Femur (tissue), 1 donor: ENCODE measurements at regions not wholly inside any gene's neighbourhood (a gene's known extent, or its start where the extent isn't known, plus 50 kb on each side); places are given as distances from the start of the nearest gene placed in this dataset.

Experiments used
- DNase-seq: peaks from one replicate; pipeline ENCODE4 v3.0.0-alpha.2; 2017

DNA sequence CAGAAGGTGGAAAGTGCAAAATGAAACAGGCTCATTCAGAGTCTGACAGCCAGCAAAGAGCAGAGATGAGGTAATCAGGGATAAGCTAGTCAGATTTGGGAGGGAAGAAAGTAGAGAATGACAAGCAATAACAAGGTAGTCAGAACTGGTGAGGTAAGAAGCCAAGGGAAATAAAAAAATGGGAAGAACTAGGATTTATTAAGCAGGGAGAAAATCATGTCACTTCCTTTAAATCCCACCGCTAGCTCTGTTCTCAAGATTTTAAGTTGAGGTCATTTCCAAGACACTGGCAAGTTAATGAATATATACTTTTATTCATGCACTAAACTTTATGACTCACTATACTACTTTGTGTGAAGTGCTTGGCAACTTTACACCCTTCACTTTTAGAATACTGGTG, 1106.8 kb downstream of the IGSF11 start:
- no peak for DNase-seq

DNA sequence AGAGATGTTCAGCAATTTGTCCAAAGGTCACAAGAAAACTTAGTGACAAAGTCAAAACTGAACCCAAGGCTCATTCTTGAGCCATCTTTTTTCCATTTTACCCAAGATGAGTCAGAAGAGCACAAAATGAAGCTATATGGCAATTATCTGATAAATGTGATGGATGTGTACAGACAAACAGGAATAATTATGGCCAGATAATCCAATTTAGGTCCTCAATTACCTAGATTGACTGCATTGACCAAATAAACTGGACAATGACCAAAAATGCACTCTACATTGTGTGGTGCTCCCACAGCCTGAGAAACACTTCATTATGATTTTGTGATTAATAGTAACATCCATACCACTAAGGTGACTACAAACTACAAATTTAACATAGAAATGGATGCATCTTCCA, 1105.8 kb downstream of the IGSF11 start:
- DNase-seq, result no peak

DNA sequence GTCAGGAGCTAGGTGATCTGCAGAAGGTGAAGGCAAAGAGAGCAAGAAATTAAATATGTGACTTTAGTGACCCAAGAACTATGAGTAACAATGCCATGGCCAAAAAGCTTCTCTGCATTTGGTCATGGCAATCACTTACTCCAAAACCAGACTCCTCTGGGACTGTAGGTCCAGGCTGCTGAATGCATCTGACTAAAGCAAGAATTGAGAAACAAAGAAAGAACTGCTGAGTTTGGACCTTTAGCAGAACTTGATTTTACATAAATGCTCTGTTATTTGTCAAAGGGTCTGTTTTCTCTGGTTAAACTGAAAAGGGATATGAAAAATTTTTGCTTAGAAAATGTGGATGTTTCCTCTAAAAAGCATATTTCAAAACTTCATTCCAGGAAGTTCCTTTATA, 1102.2 kb downstream of the IGSF11 start:
- no peak for DNase-seq

DNA sequence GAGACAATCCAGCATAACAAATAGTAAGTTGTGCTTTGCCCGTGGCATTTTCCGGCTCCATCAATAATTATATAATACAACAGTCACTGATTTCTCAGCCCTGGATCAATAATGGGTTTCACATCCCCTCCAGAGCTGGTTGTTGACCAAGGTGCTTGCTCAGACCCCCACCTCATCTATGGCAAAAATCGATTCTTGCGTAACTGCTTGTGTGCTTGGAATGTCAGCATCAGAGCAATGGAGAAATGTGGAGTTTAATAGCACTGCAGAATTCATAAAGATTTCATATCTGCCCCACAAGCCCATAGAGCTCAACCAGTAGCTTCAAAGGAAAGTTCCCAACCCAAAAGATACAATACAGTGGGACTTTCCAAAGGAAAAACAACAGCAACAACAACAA, 1098.5 kb downstream of the IGSF11 start:
- DNase-seq, result no peak

DNA sequence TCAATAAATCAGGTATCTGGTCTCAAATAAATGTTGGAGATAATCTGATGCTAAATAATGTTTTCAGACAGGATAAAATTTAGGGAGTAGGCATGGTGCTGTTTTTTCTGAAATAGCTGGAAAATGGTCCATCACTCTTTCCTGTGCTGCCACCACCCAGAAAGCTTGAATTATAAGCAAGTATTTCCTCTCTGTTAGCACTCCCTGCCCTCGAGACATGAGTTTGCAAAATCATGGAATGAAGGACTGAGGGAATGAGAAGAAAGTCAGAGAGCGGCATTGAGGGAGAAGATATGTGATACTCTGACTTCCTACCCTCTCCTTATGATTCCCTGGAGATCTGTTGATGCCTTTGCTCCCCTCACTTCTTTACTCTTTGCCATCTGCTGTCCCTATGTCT, 1095.7 kb downstream of the IGSF11 start:
- no peak for DNase-seq

DNA sequence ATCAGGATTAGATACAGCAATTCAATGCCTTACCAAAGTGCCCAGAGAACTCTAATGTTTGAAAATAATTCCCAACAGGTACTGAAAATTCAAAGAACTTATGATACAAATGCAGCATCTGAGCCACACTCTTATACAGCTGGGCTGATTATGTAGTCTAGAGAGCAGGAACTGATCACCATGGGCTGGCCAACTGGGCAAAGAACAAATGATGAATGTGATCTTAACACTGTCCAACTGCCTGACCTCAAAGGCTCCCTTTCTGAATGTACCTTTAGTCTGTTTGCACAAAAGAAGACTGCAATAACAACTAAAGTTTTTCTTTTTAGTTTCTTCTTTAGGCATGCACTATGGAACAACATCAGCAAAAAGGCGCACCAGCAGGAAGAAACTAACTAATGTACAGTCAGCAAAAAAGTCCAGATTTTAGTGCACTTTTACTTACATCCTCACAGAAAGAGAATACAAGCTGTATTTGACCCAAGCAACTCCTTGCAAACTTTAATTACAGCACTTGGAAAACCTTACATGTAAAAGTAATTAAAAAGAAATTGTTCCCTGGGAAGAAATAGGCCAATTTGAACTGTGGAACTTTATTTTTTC, 1095.1 kb downstream of the IGSF11 start:
- DNase-seq, result no peak

DNA sequence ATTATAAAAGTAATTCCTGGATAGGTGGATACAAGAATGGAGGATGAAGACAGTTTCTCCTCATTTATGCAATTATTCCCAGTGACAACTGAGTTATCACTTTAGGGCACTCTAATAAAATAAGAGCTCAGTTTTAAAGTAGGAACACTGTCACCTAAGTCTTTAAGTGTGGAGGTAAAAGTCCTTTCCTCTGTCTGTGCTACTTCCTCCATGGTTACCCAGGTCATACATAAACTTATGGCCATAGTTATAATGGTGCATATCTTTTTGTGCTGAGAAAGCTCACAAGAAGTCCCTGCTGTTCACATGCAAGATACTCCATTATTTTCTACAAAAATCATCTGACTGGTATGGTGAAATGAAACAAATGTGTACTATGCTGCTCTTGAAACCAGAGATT, 1093.6 kb downstream of the IGSF11 start:
- no peak for DNase-seq

DNA sequence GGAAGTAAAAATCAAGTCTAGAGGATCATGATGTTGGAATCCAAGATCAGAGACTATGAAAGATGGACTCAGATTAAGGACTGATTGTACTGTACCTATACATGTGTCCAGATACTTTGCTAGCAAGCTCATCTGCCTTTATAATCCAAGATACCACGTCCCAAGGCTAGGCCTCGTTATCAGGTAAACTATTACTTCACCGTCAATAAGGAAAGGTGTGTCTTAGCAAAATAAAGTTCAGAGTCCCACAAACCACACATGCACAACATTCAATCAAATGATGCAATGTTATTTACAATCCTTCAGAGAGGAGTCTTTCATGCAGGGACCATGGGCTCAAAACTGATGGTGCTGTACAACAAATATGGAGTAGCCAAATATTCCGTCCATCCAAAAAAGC, 1092.9 kb downstream of the IGSF11 start:
- DNase-seq, result no peak

DNA sequence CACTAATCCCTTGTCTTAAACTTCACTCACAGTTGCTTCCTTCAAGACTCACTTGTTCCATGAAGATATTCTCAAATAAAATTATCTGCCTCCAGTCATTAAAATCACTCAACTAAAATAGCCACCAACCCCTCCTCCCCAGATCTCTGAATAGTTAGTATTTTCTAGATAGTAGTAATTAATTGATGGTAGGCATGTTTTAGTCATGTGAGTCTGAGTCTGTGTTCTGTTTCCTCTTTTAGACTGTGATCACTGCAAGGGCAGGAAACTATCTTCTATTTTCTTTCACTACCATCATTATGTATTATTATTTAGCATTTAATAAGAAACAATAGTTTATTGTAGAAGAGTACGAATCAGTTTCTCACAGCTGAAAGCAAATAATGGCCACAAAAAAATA, 1080.5 kb downstream of the IGSF11 start:
- DNase-seq, result no peak

DNA sequence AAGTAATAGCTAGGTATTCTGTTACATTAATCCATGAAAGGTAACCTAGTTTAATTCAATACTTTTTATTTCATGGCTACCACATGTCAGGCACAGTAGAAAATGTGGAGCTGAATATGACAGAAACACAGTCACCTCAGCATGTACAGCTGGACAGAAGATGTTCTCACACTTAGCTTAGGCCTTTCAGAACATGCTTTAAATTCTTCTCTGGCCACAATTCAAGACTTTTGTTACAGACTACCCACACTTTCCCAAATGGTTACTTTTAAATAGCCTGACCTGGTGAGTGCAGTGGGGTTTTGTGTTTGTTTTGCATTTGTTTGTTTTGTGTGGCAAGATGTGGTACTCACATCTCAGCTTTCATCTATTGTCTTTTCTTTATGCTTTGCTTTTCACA, 1079.5 kb downstream of the IGSF11 start:
- DNase-seq, result no peak

DNA sequence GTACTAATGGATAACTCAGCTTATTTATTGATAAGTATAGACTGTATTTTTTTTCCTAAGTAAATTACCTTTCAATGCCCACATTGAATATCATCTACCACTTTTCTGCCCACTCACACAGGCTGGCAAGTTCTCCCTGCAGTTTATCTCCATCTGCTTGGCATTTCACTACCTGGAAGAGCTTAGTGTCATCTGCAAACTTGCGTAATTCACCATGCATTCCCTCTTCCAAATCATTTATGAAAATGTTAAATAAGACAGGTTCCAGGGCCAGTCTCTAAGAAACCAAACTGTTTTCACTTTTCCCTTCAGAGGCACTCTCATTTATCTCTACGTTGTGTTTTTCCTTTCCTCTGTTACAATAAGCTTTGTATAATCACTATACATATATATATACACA, 1076.6 kb downstream of the IGSF11 start:
- DNase-seq, result no peak

DNA sequence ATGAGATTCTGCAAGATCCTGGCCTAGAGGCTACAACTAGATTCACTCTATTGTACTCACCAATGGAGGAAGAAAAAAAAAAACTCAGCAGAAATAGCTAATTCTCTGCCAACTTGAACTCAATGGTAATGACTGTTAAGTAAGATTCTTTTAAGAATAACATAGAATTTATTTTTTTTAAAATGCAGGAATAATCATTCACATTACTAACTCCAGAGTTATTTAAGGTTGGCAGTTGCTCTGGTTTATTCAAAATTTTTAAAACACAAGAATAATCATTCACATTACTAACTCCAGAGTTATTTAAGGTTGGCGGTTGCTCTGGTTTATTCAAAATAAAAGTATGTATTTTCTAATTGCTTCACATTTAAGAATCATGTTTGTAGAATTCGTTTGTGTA, 1071.9 kb downstream of the IGSF11 start:
- no peak for DNase-seq

DNA sequence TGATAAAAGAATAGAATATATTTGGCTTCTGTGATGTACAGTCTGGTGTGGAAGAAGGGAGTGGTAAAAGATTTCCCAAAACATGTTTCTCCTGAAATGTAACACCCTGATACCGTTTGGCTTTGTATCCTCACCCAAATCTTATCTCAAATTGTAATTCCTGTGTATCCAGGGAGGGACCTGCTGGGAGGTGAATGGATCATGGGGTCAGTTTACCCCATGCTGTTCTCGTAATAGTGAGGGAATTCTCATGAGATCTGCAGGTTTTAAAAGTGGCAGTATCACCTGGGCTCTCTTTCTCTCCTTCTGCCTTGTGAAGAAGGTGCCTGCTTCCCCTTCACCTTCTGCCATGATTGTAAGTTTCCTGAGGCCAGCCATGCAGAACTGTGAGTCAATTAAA, 1070.8 kb downstream of the IGSF11 start:
- DNase-seq, result no peak

DNA sequence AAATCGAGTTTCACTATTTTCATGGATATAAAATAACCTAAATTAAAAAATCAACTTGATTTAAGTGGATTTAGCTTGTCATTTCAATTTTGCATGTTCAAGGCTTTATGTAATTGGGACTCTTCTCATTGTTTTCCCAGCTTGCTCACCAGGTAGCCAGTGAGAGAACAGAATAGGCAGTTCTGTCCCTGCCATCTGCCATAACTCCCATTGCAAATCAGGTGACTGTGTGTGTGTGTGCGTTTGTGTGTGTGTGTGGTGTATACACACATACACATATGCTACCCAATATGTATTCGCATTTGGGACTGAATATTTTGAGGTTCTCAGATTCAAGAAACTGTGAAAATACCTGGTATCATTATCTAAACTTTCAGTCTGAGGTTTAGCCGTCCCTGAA, 1069.8 kb downstream of the IGSF11 start:
- no peak for DNase-seq

DNA sequence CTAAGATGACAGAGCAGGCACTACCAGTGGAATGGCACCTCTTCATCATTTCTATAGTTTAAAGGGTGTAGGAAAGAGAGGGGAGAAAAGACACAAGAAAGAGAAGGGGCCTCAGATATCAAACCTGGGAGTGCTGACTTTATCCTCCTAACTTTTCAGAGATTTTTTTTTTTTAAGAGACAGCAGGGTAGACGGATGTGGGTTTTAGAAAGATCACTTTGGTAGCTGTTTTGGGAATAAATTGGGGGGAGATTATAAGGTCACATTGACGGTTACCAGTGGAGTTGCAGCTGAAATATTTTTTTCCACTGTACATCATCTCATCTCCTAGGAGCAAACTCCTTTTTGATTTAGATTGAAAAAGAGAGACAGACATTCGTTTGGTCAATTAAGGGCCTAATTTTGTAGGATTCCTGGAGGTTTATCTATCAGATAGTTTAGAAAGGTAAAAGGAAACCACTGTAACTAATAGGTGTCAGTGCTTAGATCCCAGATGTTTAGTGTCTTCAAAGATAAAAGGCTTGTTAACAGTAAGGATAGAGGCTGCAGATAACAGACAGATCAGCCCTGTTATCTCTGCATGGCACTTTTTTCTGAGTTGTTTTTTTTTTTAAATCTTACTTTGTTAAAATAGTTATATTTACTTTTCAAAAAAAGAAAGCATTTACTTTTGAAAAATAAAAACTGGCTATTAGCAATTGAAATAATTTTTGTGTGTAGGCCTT, 1057.0 kb downstream of the IGSF11 start:
- DNase-seq, result no peak

DNA sequence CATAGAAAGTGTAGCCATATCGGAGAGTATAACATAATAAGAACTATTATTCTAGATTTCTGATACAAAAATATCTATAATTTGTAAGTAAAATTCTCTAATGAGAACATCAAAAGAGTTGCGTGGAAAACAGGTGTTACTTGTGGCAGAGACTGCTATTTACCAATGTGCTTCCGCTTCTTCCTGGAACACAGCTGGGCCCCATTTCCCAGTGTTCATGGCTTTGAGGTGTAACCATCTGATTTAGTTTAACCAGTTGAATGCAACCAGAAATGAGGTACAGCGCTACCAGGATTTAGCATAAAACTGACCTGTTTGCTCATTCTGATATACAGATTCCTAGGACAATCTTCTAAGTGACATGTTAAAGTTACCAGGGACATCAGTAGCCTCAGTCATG, 1055.2 kb downstream of the IGSF11 start:
- DNase-seq, result no peak

DNA sequence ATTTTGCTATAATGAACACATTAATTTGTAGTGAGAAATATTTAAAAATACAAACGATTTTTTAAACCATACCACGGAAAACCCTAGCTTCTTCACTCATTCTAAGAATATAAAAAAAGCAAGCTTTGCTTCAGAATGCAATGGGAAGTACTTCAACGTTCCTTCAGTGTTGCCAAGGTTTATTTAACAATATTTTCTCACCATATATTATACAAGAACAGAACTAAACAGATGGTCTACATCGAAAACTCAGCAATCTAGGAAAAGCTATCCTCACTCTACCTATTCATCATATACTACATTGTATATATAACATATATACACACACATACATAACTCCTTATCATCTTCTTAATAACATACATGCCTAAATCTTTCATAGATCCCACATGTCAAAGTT, 1047.4 kb downstream of the IGSF11 start:
- DNase-seq, result no peak

DNA sequence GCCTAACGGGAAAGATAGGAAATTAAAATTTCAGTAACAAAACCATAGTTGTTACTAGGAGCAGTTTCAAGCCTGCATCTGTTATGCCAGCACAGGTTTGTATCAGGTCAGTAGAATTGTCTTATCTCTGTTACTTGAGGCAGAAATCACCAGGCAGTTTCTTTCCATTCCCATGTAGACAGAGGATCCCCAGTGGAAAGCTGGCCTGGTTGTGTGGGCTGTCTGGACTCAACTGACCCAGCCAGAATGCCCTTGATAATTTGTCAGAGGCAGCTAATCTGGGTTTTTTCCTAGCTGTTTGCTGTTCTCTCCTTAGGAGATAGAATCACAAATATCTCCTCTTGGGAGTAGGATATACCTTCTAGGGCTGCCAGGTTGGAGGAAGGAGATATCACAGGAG, 1044.7 kb downstream of the IGSF11 start:
- no peak for DNase-seq

DNA sequence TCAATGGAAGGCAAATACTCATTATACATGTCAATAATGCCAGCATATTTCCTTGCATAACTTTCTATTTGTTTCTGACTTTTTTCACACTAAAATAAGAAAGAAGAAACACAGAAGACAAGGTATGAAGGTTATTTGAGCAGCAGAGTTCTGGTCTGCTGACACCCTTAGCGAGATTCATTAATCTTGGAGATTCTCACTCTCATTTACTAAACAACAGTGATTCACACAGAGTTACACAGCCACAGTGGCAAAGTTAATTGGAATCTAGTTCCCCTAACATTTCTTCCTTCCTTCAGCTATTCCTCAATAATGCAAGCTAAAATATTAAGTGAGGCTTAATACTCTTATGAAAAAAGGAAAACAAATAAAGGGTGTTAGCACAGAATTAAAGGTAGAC, 1044.0 kb downstream of the IGSF11 start:
- no peak for DNase-seq

DNA sequence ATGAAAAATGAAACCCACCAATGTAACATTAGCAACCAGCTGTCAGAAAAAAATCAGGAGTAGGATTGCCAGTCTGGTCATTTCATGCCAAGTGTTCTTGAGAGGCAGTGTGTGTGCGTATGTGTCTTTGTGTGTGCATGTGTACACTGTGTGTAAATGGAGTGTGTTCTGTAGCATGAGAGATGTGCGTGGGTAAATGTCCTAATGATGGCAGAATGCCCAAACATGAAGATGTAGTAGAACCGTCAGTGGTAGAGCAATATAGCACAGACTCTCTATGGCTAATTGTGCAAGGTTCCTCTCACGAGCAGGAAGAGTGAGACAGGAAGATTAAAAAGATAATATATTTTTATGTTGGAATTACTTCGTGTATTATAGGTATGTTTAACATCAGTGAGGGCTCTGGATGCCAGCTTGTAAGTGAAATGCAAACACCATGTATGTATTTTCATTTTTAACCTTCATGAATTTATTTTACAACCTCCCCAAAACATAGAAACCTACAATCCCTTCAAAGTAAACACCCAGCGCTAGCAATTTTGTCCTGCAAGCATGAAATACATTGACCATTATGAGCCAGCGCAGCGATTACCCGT, 1038.7 kb downstream of the IGSF11 start:
- DNase-seq, result no peak

DNA sequence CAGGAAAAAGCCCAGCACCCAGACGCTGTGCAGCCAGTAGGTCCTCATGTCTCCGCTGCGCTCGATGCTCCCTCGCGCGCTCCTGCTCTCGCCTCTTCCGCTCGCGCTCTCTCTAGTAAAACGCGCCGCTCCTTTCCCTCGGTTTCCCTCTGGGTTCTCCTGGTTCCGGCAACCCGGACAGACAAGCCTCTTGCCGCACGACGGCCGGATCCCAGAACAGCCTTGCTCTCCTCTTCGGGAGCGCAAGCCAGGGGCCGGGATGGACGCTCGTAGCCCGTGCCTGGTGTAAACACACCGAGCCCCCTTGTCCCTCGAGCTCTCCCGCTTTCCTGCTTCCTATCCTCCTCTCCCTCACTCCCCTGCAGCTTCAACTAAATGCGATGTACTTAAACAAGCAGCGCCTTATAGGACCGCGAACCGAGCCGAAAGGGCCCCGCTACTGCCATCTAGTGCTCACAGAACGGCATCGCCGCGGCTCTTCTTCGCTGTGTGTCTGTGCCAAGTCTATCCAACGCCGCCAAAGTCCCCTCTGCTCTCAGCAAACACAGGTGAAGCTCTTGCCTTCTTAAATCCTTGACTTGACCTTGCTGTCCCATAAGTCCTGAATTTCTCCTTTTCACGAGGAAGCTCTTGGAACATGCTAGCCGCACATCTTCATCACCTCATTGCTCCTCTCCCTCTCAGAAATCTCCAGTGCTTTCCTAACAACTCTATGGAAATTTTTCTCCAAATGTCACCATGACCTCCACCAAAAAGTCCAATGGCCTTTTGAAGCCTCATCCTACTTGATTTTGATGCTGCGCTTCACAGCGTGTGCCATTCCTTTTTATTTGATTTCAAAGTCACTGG, 1037.2 kb downstream of the IGSF11 start:
- peak; percentile 89 for DNase-seq

DNA sequence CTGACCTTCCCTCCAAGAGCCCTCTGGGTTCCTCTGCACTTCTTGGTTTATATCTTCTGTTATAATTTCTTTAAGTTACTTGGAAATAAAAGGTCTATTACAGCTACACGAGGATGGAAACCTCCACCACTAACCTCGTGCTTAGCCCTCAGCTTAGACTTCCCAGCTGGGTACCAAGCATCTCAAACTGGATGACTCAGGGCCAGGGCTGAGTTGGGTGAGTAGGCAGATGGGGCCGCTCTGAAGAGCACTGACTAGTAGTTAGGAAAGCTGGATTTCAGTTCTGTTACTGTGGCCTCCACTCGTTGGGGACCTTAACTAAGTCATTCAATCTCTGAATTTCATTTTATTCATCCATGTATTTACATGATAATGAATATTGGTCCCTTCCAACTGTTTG, 1036.6 kb downstream of the IGSF11 start:
- no peak for DNase-seq

DNA sequence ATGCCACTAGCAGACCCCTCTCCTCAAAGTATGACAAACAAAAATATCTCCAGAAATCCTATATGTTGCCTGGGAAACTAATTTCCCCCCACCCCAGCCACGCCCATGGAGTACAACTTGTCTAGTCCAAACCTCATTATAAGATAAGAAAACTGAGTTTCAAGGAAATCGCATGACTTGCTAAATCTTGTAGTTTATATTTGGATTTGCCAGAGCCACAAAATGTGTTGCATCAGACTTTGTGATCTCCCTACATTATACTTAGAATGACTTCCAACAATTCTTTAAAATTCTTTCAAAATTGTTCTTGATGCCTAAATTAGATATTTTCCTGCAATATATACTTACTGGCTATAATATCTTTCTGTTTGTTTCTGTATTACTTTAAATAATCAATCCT, 1034.4 kb downstream of the IGSF11 start:
- DNase-seq, result no peak

DNA sequence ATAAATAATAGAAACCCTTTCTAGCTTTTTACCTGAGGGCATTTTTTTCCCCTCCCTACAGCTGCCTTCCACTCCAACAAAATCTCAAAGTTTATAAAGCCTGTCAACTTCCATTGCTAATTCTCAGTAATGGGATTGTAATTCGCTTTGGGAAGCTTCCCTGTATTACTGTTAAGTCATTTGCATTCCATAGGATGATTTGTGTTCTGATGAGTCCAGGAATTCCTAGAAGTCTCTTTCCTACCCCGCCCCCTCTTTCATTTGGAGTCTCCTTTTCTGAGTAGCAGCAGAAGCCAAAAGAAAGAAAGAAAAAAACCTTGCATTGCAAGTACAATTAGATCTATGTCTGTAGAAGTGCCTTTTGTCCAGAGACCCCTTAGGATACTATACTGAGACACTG, 1033.3 kb downstream of the IGSF11 start:
- DNase-seq, result no peak
